ENCODE measurements at regions not wholly inside any gene's neighbourhood (a gene's known extent, or its start where the extent isn't known, plus 50 kb on each side); places are given as distances from the start of the nearest gene placed in this dataset.

DNA sequence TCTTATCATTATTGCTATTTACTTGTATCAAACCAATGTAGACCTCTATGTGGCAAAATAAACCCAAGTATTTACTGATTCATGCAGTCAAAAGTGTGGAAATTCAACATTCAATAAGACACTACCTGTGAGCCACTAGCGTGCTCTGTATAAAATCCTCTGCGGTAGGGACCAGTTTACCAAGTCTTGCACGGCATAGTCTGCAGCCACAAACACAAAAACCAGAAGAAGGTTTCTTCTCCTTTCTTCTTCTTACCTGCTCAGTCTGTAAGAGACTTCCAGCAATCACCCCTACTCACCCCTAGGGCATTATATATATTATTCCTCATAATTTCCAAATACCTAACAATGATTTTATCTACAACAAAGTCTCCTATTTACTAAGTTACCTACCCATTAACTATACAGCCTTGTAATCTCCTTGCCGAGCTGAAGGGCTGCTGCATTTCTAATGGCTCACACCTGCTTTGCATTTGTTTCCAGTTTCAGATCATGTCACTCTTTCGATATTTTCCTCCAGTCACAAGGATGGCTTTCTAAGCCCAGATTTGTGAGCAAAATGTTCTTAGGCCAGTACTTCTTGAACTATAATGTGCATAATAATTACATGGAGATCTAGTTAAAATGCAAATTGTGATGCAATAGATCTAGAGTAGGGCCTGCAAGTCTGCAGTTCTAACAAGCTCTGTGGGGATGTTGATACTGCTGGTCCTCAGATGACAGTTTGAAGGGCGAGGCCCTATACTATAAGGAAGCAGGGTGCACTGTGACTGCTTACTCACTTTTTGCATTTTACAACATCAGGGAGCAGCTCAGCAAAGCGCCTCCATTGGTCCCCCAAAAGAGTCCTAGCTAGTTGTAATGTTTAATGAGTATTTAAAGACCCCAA is 191.9 kb upstream of the DDI1 start:
- ChIA-PET POLR2A (no interaction called here), CTCF (no interaction called here)
- Mint-ChIP-seq H3K4me3 (no peak overlapping the region), H3K27ac (no peak overlapping the region), H3K27me3 (ENCODE audit: low read depth) (no peaks in the 10 kb centered on the region), H3K4me1 (peaks cover 10% of the 10 kb centered on the region), H3K36me3 (no peaks in the 10 kb centered on the region), H3K9me3 (no peaks in the 10 kb centered on the region)
- TF ChIP-seq JAZF1 (CRISPR knock-in tag; IDR thresholded peaks at IDR 0.05) = no peak
- TF ChIP-seq MYBL2 (CRISPR knock-in tag; IDR thresholded peaks at IDR 0.05) = no peak
- TF ChIP-seq RELA (CRISPR knock-in tag; IDR thresholded peaks at IDR 0.05; ENCODE audit: borderline replicate concordance) = no peak
- TF ChIP-seq, protein P1, sequence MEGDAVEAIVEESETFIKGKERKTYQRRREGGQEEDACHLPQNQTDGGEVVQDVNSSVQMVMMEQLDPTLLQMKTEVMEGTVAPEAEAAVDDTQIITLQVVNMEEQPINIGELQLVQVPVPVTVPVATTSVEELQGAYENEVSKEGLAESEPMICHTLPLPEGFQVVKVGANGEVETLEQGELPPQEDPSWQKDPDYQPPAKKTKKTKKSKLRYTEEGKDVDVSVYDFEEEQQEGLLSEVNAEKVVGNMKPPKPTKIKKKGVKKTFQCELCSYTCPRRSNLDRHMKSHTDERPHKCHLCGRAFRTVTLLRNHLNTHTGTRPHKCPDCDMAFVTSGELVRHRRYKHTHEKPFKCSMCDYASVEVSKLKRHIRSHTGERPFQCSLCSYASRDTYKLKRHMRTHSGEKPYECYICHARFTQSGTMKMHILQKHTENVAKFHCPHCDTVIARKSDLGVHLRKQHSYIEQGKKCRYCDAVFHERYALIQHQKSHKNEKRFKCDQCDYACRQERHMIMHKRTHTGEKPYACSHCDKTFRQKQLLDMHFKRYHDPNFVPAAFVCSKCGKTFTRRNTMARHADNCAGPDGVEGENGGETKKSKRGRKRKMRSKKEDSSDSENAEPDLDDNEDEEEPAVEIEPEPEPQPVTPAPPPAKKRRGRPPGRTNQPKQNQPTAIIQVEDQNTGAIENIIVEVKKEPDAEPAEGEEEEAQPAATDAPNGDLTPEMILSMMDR (IDR thresholded peaks at IDR 0.05) = no peak
- no peak for ATAC-seq
- no peak for DNase-seq (ENCODE audit: low spot score)

DNA sequence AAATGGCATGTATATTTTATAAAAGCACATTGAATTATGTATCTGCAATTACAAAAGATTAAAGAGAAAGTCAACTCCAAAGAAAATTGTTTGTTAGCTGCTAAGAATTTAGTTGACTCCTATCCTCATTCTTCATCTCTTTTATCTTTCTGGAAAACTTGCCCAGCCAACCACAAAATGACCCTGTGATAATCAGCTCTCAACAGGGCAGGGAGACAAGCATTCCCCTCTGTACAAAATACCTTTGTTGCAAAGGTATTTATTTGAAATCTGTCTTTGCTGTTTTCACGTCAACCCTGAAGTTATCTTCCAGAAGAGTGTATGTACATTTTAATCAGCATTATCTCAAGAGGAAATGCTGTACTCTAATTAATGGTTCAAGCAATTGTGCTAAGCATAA is 191.1 kb upstream of the DDI1 start:
- ATAC-seq = no peak
- H3K9me3 Mint-ChIP-seq = no peaks in the 10 kb centered on the region

DNA sequence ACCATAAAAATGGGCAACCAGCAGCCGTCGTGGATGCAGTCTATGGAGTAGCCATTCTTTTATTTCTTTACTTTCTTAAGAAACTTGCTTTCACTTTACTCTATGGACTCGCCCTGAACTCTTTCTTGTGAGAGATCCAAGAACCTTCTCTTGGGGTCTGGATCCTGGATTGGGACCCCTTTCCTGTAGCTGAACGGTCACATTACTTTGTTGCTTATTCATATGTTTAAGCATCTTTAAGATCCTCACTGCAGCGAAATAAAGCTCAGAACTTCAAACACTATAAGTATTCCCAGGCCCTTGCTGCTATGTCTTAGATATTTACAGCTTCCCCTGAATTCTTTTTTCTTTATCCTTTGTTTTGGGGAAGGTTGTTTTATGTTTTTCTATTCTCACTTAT is 187.8 kb upstream of the DDI1 start:
- ATAC-seq (no peak), DNase-seq (ENCODE audit: low spot score) (no peak)
- Mint-ChIP-seq H3K27ac (no peak overlapping the region), H3K27me3 (ENCODE audit: low read depth) (no peaks in the 10 kb centered on the region), H3K4me3 (no peak overlapping the region), H3K4me1 (peaks cover 8% of the 10 kb centered on the region), H3K36me3 (no peaks in the 10 kb centered on the region), H3K9me3 (0 out of 2 replicates have a peak, but pooled peaks cover 6% of the 10 kb centered on the region)
- POLR2A ChIA-PET = no interaction called here
- CTCF ChIA-PET = interaction anchor here (1.6 kb wide), 1 partner anchor 166 kb away, joined by 9 read pairs; no protein-coding TSS in a partner anchor
- TF ChIP-seq ZNF317 (CRISPR knock-in tag; IDR thresholded peaks at IDR 0.05; ENCODE audit: borderline replicate concordance, low read depth) (no peak), ZNF423 (CRISPR knock-in tag; IDR thresholded peaks at IDR 0.05) (no peak), JAZF1 (CRISPR knock-in tag; IDR thresholded peaks at IDR 0.05) (no peak)
- TF ChIP-seq, protein P2, sequence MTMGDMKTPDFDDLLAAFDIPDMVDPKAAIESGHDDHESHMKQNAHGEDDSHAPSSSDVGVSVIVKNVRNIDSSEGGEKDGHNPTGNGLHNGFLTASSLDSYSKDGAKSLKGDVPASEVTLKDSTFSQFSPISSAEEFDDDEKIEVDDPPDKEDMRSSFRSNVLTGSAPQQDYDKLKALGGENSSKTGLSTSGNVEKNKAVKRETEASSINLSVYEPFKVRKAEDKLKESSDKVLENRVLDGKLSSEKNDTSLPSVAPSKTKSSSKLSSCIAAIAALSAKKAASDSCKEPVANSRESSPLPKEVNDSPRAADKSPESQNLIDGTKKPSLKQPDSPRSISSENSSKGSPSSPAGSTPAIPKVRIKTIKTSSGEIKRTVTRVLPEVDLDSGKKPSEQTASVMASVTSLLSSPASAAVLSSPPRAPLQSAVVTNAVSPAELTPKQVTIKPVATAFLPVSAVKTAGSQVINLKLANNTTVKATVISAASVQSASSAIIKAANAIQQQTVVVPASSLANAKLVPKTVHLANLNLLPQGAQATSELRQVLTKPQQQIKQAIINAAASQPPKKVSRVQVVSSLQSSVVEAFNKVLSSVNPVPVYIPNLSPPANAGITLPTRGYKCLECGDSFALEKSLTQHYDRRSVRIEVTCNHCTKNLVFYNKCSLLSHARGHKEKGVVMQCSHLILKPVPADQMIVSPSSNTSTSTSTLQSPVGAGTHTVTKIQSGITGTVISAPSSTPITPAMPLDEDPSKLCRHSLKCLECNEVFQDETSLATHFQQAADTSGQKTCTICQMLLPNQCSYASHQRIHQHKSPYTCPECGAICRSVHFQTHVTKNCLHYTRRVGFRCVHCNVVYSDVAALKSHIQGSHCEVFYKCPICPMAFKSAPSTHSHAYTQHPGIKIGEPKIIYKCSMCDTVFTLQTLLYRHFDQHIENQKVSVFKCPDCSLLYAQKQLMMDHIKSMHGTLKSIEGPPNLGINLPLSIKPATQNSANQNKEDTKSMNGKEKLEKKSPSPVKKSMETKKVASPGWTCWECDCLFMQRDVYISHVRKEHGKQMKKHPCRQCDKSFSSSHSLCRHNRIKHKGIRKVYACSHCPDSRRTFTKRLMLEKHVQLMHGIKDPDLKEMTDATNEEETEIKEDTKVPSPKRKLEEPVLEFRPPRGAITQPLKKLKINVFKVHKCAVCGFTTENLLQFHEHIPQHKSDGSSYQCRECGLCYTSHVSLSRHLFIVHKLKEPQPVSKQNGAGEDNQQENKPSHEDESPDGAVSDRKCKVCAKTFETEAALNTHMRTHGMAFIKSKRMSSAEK (CRISPR knock-in tag; IDR thresholded peaks at IDR 0.05; ENCODE audit: borderline replicate concordance) = no peak
- TF ChIP-seq, protein P3, sequence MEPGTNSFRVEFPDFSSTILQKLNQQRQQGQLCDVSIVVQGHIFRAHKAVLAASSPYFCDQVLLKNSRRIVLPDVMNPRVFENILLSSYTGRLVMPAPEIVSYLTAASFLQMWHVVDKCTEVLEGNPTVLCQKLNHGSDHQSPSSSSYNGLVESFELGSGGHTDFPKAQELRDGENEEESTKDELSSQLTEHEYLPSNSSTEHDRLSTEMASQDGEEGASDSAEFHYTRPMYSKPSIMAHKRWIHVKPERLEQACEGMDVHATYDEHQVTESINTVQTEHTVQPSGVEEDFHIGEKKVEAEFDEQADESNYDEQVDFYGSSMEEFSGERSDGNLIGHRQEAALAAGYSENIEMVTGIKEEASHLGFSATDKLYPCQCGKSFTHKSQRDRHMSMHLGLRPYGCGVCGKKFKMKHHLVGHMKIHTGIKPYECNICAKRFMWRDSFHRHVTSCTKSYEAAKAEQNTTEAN (CRISPR knock-in tag; IDR thresholded peaks at IDR 0.05) = no peak

More for the DNA sequence above, 191.1 kb upstream of the DDI1 start:
- CTCF ChIA-PET = no interaction called here
- DNase-seq (ENCODE audit: low spot score) = no peak
- Mint-ChIP-seq H3K36me3 (no peaks in the 10 kb centered on the region), H3K4me3 (no peak overlapping the region), H3K27ac (no peak overlapping the region), H3K27me3 (ENCODE audit: low read depth) (no peaks in the 10 kb centered on the region), H3K4me1 (peaks cover 10% of the 10 kb centered on the region)
- POLR2A ChIA-PET = no interaction called here
- TF ChIP-seq ZNF121 (CRISPR knock-in tag; IDR thresholded peaks at IDR 0.05) (no peak), FOXJ3 (CRISPR knock-in tag; IDR thresholded peaks at IDR 0.05; ENCODE audit: borderline replicate concordance) (no peak), JAZF1 (CRISPR knock-in tag; IDR thresholded peaks at IDR 0.05) (no peak), ZNF396 (CRISPR knock-in tag; IDR thresholded peaks at IDR 0.05; ENCODE audit: borderline replicate concordance) (no peak)
- TF ChIP-seq, protein P4, sequence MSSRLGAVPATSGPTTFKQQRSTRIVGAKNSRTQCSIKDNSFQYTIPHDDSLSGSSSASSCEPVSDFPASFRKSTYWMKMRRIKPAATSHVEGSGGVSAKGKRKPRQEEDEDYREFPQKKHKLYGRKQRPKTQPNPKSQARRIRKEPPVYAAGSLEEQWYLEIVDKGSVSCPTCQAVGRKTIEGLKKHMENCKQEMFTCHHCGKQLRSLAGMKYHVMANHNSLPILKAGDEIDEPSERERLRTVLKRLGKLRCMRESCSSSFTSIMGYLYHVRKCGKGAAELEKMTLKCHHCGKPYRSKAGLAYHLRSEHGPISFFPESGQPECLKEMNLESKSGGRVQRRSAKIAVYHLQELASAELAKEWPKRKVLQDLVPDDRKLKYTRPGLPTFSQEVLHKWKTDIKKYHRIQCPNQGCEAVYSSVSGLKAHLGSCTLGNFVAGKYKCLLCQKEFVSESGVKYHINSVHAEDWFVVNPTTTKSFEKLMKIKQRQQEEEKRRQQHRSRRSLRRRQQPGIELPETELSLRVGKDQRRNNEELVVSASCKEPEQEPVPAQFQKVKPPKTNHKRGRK (CRISPR knock-in tag; IDR thresholded peaks at IDR 0.05; ENCODE audit: borderline replicate concordance) = no peak
- TF ChIP-seq, protein P5, sequence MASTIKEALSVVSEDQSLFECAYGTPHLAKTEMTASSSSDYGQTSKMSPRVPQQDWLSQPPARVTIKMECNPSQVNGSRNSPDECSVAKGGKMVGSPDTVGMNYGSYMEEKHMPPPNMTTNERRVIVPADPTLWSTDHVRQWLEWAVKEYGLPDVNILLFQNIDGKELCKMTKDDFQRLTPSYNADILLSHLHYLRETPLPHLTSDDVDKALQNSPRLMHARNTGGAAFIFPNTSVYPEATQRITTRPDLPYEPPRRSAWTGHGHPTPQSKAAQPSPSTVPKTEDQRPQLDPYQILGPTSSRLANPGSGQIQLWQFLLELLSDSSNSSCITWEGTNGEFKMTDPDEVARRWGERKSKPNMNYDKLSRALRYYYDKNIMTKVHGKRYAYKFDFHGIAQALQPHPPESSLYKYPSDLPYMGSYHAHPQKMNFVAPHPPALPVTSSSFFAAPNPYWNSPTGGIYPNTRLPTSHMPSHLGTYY (CRISPR knock-in tag; IDR thresholded peaks at IDR 0.05) = no peak
